ENCODE measurements at regions not wholly inside any gene's neighbourhood (a gene's known extent, or its start where the extent isn't known, plus 50 kb on each side); places are given as distances from the start of the nearest gene placed in this dataset.
A peak's percentile ranks its signal among the peaks of the same experiment; 100 is the strongest.
"Not testable (repeated sequence)": the region's sequence is repeated elsewhere in the genome, so short reads cannot be mapped to it uniquely, and the experiment has no call there.

DNA sequence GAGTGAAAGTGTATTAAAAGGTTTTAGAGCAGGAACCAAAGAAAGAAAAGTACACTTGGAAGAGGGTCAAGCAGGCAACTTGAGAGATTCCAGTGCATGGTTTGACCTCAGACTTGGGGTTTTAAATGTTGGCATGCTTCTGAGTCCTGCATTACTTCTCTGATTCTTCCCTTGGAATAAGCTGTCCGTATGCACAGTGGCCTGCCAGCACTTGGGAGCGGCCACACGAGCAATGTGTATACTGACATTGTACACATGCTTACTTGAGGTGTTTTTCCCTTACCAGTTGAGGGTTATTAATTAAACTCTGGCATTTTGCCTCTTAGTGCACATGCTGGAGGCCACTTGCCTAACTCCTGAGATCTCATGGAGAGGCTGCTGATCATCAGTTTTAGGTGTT lies 786.6 kb upstream of the RGS18 start:
- DNase-seq: no peak

DNA sequence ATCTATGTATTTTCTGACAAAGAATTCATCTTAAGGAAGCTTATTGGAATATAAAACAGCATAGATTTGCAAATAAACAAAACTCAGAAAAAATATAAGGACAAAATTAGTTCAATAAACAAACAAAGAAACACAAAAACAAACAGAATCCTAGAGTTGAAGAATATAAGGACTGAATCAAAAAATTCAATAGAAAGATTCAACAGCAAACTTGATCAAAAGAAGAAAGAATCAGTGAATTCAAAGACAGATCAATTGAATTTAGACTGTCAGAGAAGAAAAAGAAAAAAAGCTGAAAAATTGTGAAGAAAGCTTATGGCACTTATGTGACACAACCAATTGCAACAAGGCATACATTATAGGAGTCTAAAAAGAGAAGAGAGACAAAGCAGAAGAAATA lies 770.0 kb upstream of the RGS18 start:
- no peak for DNase-seq

DNA sequence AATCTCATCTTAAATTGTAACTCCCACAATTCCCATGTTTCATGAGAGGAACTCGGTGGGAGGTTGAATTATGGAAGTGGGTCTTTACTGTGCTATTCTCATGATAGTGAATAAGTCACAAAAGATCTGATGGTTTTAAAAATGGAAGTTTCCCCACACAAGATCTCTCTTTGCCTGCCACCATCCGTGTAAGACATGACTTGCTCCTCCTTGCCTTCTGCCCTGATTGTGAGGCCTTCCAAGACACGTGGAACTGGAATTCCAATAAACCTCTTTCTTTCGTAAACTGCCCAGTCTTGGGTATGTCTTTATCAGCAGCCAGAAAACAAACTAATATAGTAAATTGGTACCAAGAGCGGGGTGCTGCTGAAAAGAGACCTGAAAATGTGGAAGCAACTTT lies 761.6 kb upstream of the RGS18 start:
- DNase-seq: no peak

DNA sequence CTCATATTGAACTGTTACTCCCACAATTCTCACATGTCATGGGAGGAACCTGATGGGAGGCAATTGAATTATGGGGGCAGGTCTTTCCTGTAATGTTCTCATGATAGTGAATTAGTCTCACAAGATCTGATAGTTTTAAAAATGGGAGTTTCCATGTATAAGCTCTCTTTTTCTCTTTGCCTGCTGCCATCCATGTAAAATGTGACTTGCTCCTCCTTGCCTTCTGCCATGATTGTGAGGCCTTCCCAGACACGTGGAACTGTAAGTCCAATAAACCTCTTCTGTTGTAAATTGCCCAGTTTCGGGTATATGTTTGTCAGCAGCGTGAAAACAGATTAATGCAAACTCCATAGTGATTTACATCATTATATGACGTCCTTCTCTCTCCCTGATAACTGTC lies 759.7 kb upstream of the RGS18 start:
- no peak for DNase-seq

DNA sequence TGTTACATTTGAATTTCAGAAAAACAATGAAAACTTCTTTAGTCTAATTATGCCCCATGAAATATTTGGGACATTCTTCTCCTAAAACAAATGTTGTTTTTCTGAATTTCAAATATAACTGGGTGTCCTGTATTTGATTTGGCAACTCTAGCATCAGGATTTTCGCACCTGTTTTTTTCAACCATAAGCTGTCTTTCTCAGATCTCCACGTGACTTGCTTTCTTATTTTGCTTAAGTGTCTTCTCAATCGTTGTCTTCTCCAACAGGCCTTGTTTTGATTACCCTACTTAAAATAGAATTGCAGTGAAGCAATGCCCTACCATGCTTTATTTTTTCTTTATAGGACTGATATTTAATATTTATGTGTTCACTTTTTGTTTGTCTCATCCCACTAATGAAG lies 752.8 kb upstream of the RGS18 start:
- DNase-seq: no peak

DNA sequence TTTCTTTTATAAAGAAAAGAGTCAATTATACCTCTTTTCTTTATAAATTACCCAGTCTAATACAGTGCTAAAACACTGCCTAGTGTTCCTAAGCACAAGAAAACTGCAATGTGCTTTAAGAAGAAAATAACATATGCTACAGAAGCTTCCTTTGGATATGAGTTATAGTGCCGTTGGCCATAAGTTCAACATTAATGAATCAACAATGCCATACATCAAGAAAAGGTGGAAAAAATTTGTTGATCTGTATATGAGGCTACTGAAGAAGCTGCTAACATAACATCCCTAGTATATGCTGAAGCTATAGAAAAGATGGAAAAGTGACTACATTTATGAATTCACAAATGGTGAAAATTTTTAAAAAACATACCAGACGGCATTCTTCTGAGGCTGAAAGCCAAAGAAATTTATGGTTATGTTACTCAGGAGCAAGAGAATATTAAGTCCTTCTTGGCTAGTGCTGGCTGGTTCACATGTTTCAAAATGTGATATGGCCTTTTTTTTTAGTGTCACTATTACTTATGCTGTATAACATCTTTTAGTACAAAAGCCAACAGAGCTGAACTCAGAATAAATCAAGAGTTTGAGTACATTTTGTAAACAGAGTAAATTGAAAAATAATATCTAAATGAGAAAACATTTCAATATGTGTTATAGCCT lies 743.2 kb upstream of the RGS18 start:
- no peak for DNase-seq

DNA sequence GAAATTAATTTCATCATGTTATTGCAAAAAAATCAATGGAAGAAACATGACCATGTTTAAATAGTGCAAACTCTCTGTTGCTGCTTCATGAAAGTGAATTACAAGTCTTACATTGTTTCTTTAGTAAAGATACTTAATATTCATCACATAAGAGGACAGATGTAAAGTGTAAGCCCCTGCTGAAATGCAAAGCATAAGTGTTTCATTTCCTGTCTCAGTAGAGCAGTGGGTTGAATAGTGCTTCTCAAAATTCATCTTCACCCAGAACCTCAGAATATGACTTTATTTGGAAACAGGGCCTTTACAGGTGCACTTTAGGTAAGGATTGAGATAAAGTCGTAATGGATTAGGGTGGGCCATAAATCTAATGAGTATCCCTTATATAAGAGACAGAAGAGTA lies 738.4 kb upstream of the RGS18 start:
- no peak for DNase-seq

DNA sequence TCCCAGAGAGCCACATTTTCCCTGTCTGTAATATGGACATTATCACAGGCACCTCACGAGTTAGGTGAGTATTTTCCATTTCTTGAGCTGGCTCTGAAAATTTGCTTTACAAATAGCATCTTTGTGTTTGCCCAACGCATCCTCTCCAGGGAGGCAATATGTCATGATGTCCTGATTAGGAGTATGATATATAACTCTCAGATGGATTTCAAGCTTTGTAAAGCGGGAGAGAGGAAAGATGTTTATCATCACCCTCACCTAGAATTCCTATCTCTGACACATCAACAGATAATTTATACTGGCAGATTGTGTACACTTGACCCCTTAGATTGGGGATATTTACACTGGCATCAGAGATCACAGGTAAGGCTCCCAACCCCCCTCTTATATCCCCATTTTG lies 730.7 kb upstream of the RGS18 start:
- DNase-seq: no peak

DNA sequence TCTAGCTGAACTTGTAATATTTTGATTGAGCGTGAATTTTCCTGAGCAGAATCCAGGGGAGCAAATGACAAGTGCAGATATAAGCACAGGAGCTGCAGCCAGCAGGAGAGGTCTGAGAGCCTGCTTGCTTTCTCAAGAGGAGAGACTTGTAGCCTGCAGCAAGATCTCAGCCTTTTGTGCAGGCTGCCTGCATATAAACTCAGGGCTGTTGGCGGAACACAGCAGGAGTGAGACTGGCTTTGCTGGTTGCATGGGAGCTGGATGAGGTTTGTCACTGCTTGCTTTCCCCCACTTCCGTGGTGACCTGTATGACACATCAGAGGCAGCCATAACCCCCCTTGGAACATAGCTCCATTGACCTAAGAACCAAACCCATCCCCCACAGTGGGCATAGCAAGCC lies 725.4 kb upstream of the RGS18 start:
- no peak for DNase-seq

DNA sequence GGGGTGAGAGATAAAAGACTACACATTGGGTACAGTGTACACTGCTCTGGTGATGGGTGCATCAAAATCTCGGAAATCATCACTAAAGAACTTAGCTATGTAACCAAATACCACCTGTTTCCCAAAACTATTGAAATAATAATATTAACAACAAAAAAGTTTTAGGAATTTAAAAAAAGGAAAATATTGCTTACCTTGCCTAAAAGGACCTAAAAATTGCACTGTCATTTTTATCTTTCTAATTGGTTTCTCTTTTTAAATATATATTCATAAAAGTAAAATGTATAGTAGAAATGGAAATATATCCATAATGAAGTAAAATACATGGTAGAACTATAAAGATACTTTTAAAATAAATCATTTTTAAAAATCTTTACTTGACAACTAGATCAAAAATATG lies 719.3 kb upstream of the RGS18 start:
- DNase-seq: no peak

DNA sequence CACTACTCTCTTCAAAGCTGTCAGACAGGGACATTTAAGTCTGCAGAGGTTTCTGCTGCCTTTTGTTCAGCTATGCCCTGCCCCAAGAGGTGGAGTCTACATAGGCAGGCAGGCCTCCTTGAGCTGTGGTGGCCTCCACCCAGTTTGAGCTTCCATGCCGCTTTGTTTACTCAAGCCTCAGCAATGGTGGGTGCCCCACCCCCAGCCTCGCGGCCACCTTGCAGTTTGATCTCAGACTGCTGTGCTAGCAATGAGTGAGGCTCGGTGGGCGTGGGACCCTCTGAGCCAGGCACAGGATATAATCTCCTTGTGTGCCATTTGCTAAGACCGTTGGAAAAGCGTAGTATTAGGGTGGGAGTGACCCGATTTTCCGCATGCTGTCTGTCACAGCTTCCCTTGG lies 710.0 kb upstream of the RGS18 start:
- DNase-seq: not testable (repeated sequence)

DNA sequence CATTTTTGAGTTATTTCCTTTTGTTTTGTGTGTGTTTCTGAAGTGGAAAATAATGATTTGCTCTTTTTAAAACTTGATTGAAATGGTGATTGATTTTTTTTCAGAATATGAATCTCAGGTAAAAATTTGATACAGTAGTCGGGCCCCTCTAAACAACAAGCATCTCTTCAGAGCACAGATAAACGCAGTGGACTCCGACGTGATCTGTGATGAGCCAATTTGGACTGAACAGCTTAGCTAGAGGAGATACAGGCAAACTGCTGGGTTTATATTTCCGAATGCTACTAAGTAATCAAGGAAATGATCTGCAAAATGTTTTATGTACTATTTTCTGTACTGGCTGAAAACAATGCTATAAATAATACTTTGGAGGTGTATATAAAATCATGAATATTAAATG lies 705.7 kb upstream of the RGS18 start:
- no peak for DNase-seq

DNA sequence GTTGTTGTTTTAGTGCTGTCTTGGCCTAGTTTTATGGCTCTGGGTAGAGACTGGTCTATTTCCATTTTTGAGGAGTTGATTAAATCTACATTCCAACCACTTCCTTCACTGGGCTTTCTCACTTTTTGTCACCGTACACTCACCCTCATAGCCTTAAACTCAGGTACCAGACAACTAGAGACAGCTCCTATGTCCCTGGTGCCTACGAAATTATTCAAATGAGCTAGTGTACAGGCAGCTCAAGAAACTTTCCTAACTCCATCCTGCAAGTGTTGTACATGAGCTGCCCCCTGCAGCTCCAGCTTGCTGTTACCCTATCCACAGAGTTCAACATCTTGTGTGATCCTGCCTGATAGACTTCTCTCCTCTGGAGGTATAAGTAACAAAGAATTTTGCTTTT lies 704.8 kb upstream of the RGS18 start:
- DNase-seq: no peak

DNA sequence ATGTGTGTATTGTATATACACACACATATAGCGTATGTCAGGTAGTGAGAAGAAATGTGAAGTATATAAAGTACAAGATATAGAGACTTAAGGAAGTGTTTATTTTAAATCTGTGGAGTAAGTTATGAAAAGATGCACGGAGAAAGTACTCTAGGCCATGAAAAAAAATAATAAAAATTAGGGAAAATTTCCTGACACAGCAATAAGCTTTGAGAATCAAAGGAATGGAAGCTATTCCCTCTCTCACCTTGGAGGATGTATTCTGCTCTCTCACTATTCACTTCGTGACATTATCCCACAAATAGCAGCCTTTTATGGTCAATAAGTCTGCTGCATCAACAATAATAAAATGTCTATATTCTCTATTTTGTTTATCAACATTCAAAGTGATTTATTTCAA lies 700.4 kb upstream of the RGS18 start:
- DNase-seq: no peak

DNA sequence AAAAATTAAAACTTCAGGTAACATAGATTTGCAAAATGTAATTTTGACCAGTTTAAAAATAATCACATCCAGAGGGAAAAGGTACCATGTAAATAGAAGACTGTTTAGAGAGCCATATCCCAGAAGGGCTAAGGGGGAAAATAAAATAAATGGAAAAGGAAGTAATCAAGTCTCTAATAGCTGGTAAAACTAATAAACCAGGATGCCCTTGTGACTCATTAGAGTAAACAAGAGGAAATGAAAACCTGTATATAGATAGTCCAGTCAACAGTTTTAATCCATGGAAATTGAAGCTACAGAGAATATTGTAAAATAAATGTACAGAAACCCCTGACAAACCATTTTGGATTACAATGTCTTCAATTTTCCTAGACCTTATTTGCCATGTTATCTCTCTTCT lies 698.0 kb upstream of the RGS18 start:
- DNase-seq: no peak

DNA sequence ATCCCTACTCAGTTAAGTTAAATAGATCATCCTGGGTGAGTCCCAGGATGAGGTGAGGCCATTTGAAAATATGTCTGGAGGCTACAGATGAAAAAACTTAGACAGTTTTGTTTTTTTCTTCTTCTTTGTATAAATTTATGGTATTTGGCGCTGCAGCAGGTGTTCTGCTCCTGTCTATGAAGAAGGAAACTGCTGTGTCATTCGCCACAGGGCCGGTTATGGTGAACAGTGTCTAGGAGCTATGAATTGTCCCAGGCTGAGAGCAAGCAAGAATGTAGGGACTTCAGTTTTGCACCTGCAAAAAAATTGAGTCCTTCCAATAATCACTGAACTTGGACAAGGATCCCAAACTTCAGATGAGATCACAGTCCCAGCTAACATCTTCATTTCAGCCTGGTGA lies 674.3 kb upstream of the RGS18 start:
- no peak for DNase-seq

DNA sequence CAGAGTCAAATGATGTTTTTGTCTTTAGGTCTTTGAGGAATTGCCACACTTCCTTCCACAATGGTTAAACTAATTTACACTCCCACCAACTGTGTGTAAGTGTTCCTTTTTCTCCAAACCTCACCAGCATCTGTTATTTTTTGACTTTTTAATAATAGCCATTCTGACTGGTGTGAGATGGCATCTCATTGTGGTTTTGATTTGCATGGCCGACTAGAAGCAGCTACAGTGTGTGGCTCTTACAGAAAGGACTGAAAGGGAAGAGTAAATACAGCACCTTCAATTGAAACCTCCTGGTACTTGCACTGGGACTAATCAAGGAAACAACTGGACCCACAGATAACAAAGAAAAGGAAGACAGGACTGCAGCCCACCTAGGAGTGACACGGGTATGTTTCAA lies 668.0 kb upstream of the RGS18 start:
- no peak for DNase-seq

DNA sequence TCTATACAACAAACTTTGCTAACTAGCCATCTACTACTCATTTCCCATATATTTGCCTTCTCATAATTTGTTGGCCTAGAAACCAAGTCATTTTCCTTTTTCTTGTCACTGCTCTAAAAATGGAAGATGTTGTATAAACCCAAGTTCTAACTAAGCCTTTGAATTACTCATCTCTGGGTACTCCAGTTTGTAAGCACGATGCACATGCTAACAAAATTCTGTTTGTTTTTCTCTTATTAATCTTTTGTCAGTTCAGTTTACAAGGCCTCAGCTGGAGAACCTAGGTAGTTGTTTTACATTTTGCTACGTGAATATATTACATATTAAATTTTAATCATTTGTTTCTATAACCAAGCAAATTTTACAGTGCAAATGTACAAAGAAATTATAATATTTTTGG lies 663.2 kb upstream of the RGS18 start:
- DNase-seq: no peak

DNA sequence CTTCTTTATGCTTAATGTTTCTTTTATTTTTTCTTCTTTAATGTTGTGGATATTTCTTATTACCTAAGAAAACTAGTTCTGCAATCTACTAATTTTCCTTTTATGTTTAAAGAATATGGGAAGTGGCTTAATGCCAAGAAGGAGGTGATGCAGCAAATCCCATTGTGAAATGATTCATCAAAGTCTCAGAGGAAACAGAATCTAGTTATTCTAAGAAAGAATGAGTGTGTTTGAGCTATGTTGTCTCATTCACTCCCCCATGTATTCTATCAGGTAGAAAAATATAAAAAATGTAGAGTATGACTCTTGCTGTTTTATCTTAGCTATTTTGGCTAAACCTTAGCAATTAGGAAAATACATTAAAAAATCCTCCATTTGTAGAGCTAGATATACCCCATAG lies 659.9 kb upstream of the RGS18 start:
- DNase-seq: peak; percentile 42

DNA sequence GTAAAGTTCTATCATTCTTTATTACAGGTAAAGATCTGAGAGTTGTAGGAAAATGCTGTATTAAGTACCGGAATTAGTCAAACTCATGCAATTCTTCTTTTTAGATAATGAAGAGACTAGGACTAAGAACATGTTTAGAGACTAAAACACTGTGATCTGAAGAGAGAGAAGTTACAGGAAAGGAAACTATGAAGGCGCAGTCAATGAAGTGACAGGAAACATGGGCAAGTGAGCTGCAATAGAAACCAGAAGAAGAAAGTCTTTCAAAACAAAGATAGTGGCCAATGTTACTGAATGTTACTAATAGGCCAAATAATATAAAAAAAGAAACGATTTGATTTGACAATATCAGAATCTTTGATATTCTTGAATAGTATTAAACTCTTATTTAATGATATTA lies 659.4 kb upstream of the RGS18 start:
- DNase-seq: no peak

DNA sequence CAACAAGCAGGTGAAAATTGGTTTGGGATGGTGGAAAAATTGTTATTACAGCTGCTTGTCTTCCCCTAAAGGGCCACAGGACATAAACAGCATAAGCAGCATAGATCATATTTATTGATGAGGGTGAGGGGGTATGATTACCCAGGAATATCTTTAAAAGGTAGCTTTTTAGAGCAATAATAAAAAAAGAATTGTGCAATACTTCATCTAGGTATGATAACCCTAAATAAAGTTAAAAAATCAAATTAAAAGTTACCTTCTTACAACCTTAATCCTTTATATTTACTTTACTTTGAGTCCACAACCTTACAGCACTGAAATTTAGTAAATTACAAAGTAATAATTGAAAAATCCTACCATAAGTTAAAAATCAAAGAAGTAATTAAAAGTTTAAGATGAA lies 653.3 kb upstream of the RGS18 start:
- DNase-seq: no peak

DNA sequence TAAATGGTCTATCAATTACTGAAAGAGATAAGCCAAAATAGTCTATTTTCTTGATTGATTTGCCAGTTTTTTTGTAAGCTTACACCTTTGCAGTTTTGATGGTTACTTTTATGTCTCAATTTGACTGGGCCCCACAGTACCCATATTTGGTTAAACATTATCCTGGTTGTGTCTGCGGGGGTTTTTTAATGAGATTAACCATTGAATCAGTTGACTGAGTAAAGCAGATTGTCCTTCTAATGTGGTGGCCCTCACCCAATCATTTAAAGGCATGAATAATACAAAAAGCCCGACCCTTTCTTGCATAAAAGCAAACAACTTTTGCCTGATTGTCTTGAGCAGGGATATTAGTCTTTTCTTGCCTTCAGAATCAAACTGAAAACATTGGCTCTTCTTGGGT lies 650.0 kb upstream of the RGS18 start:
- no peak for DNase-seq

DNA sequence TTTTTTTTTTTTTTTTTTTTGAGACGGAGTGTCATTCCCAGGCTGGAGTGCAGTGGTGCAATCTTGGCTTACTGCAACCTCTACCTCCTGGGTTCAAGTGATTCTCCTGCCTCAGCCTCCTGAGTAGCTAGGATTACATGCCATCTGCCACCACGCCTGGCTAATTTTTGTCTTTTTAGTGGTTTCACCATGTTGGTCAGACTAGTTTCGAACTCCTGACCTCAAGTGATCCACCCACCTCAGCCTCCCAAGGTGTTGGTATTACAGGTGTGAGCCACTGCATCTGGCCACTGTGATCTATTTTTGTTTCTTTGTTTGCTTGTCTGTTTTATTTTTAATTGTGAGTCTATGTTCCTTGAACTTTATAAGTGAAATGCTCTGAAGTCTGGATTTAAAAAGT lies 646.8 kb upstream of the RGS18 start:
- not testable (repeated sequence) for DNase-seq

DNA sequence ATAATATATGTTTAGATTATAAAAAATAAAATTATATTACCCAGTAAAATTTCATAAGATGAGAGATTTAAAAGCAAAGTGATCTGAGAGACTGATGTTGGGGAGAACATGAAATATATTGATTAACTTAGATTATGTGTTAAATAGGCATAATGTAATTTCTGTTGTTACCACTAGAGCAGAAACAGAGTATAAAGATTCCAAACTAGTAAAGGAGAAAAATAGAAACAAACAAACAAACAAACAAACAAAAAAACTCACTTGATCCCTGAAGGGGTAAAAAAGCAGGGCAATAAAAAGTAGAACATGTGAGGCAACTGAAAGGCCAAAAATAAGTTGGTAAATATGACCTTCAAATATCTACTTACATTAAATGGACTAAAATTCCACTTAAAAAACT lies 640.4 kb upstream of the RGS18 start:
- DNase-seq: no peak

DNA sequence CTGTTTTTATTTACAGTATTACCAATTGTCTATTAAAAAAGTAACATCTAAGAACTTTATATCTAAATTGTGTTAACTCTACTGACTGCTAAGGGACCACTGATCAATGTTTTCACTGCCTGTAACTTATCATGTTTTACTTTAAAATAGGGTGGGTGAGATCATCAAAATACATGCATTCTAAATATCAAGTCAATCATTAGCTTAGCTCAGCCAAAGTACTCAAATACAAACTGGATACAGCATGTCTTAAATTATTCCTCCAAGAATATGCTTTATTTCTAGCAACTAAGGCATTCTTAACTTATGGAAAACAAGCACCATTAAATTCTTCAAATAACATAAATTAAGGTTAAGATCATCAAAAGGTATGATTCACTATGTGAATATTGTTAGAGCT lies 638.7 kb upstream of the RGS18 start:
- DNase-seq: no peak

DNA sequence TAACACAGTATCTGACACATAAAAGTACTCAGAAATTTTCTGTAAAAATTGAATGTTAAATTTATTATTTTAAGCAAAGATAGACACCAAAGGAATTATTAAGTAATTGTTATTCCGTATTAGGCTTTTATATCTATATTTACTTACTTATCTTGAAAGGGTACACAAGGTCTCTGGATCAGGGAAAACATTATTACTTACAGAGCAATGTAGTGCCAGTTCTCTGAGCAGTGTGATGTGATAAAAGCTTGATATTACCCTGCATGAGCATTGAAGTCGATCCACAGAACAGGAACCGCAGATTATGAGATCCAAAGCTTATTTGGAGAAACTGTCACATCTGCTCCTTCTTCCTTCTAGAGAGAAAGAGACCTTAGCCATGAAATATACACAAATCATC lies 637.9 kb upstream of the RGS18 start:
- no peak for DNase-seq

All from fibroblast of skin of right quadriceps (primary cell).